ENCODE measurements at regions not wholly inside any gene's neighbourhood (a gene's known extent, or its start where the extent isn't known, plus 50 kb on each side); places are given as distances from the start of the nearest gene placed in this dataset.

GRCh38 chr3:87173071-87173470 is 54.0 kb upstream of the CHMP2B start (continued):
- TF ChIP-seq HMGXB3 (CRISPR knock-in tag; IDR thresholded peaks at IDR 0.05; ENCODE audit: borderline replicate concordance) (no peak), PHF20 (CRISPR knock-in tag; IDR thresholded peaks at IDR 0.05) (no peak), ZNF441 (CRISPR knock-in tag; IDR thresholded peaks at IDR 0.05; ENCODE audit: borderline replicate concordance) (no peak), GMEB2 (CRISPR knock-in tag; IDR thresholded peaks at IDR 0.05; ENCODE audit: low read depth) (no peak), STAG1 (CRISPR knock-in tag; IDR thresholded peaks at IDR 0.05) (no peak), HMGXB4 (CRISPR knock-in tag; IDR thresholded peaks at IDR 0.05; ENCODE audit: borderline replicate concordance in 1 of 2, low read depth in 1 of 2) (no peak), THAP7 (CRISPR knock-in tag; IDR thresholded peaks at IDR 0.05) (no peak), SIN3B (IDR thresholded peaks at IDR 0.05; ENCODE audit: low read length) (no peak), HOXA3 (CRISPR knock-in tag; IDR thresholded peaks at IDR 0.05) (no peak)
